GM12874 (cell line): ENCODE measurements at regions not wholly inside any gene's neighbourhood (a gene's known extent, or its start where the extent isn't known, plus 50 kb on each side); places are given as distances from the start of the nearest gene placed in this dataset.

Experiments used
- CTCF ChIP-seq: IDR thresholded peaks from 2 replicates; pipeline ENCODE4 v1.5.1; 2011; ENCODE audit warnings: low read depth, mild to moderate bottlenecking, control low read depth, low read length, moderate library complexity; ENCODE audit not compliant: insufficient read depth

- no peak for TF ChIP-seq CTCF
Measured at GRCh38 chr4:71232846-71233245, 106.0 kb upstream of the SLC4A4 start.

GRCh38 chr4:71235311-71236201 is 103.3 kb upstream of the SLC4A4 start:
- no peak for TF ChIP-seq CTCF

GRCh38 chr4:71236226-71236625 is 102.6 kb upstream of the SLC4A4 start:
- TF ChIP-seq CTCF = no peak

GRCh38 chr4:71237641-71238040 is 101.2 kb upstream of the SLC4A4 start:
- TF ChIP-seq CTCF = no peak

- no peak for TF ChIP-seq CTCF
Measured at GRCh38 chr4:71239365-71239764, 99.5 kb upstream of the SLC4A4 start.

- no peak for TF ChIP-seq CTCF
Measured at GRCh38 chr4:71240094-71240493, 98.7 kb upstream of the SLC4A4 start.

- no peak for TF ChIP-seq CTCF
Measured at GRCh38 chr4:71241501-71242288, 97.1 kb upstream of the SLC4A4 start.
